Left forelimb (tissue), 1 donor: ENCODE measurements at regions not wholly inside any gene's neighbourhood (a gene's known extent, or its start where the extent isn't known, plus 50 kb on each side); places are given as distances from the start of the nearest gene placed in this dataset.

ENCODE experiments used
- DNase-seq: peaks from one replicate; pipeline ENCODE4 v3.0.0-alpha.2; 2018; ENCODE audit warnings: low spot score

GRCh38 chr21:31500071-31500470, 156.0 kb upstream of the TIAM1 start:
- DNase-seq = no peak

- DNase-seq = no peak
Observed at GRCh38 chr21:31498985-31499384, 154.9 kb upstream of the TIAM1 start.

- no peak for DNase-seq
Observed at GRCh38 chr21:31497914-31498313, 153.9 kb upstream of the TIAM1 start.

GRCh38 chr21:31493350-31493880, 149.4 kb upstream of the TIAM1 start:
- DNase-seq = no peak

- DNase-seq = no peak
Observed at GRCh38 chr21:31491617-31492016, 147.6 kb upstream of the TIAM1 start.

- DNase-seq = no peak
Observed at GRCh38 chr21:31490443-31490842, 146.4 kb upstream of the TIAM1 start.

GRCh38 chr21:31489726-31490125, 145.7 kb upstream of the TIAM1 start:
- DNase-seq = no peak

GRCh38 chr21:31489014-31489413, 145.0 kb upstream of the TIAM1 start:
- no peak for DNase-seq

- no peak for DNase-seq
Observed at GRCh38 chr21:31484219-31484618, 140.2 kb upstream of the TIAM1 start.

GRCh38 chr21:31483146-31483545, 139.1 kb upstream of the TIAM1 start:
- no peak for DNase-seq

GRCh38 chr21:31482460-31482859, 138.4 kb upstream of the TIAM1 start:
- DNase-seq = no peak

GRCh38 chr21:31480228-31480627, 136.2 kb upstream of the TIAM1 start:
- no peak for DNase-seq

- no peak for DNase-seq
Observed at GRCh38 chr21:31479714-31480113, 135.7 kb upstream of the TIAM1 start.

GRCh38 chr21:31479222-31479621, 135.2 kb upstream of the TIAM1 start:
- DNase-seq = no peak

GRCh38 chr21:31476263-31477022, 132.4 kb upstream of the TIAM1 start:
- DNase-seq = no peak

GRCh38 chr21:31475223-31475622, 131.2 kb upstream of the TIAM1 start:
- no peak for DNase-seq

GRCh38 chr21:31473685-31474345, 129.8 kb upstream of the TIAM1 start:
- DNase-seq = no peak

GRCh38 chr21:31471865-31472264, 127.8 kb upstream of the TIAM1 start:
- no peak for DNase-seq

GRCh38 chr21:31470896-31471694, 127.0 kb upstream of the TIAM1 start:
- no peak for DNase-seq

- no peak for DNase-seq
Observed at GRCh38 chr21:31460980-31461379, 116.9 kb upstream of the TIAM1 start.

- no peak for DNase-seq
Observed at GRCh38 chr21:31459457-31459856, 115.4 kb upstream of the TIAM1 start.

GRCh38 chr21:31457675-31458074, 113.6 kb upstream of the TIAM1 start:
- no peak for DNase-seq

- no peak for DNase-seq
Observed at GRCh38 chr21:31456201-31456600, 112.1 kb upstream of the TIAM1 start.
